Panc1 (cell line): ENCODE measurements at regions not wholly inside any gene's neighbourhood (a gene's known extent, or its start where the extent isn't known, plus 50 kb on each side); places are given as distances from the start of the nearest gene placed in this dataset.

ENCODE experiments used
- CTCF ChIP-seq: fragments of 450-650 bp; IDR thresholded peaks from 2 replicates; pipeline ENCODE4 v1.5.1; 2017; ENCODE audit warnings: mild to moderate bottlenecking
- POLR2AphosphoS5 ChIP-seq: IDR thresholded peaks from 2 replicates; pipeline ENCODE4 v1.6.1; 2012; ENCODE audit warnings: mild to moderate bottlenecking, low read depth, low read length, moderate library complexity

DNA sequence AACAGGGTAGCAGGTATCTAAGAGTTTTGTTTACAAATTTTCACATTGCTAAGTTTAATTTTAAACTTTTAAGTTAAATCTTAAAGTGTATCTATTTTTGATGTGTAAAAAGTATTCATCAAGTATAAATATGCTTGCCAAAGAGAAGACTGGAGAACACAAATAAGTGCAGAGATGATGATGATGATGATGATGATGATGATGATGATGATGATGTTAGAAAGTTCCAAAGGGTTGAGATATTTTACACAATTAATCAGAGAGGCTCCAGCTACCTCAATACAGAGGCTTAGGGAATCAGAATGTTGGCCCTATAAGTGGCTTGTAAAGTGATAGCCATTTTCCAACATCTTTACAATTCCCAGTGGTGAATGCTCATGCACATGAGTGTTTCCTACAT, 209.0 kb upstream of the NPVF start:
- TF ChIP-seq CTCF (no peak), POLR2AphosphoS5 (no peak)
